GM23338 (cell line): ENCODE measurements at regions not wholly inside any gene's neighbourhood (a gene's known extent, or its start where the extent isn't known, plus 50 kb on each side); places are given as distances from the start of the nearest gene placed in this dataset.

Source experiments
- ATAC-seq: fragments of 200-7000 bp; cut with Tn5 transposase; 3 replicates; pipeline ENCODE4 v1.9.1; 2020
- DNase-seq: peaks from one replicate; pipeline ENCODE4 v3.0.0-alpha.2; 2015; ENCODE audit warnings: low spot score
- H2AFZ ChIP-seq: fragments of 200-600 bp; sonication (generic); 2 replicates; pipeline ENCODE4 v1.8.0; 2016; ENCODE audit warnings: antibody characterized with exemption, mild to moderate bottlenecking, moderate library complexity
- H3F3A ChIP-seq: fragments of 200-600 bp; sonication (generic); replicated peaks from 2 replicates; pipeline ENCODE4 v1.8.0; 2017; ENCODE audit warnings: antibody characterized with exemption, mixed run types, low read depth
- H3K27ac ChIP-seq: fragments of 200-600 bp; sonication (generic); 2 replicates; pipeline ENCODE4 v1.6.1; 2016; ENCODE audit warnings: low read depth
- H3K27me3 ChIP-seq: fragments of 200-600 bp; sonication (generic); 2 replicates; pipeline ENCODE4 v1.8.0; 2016; ENCODE audit warnings: mild to moderate bottlenecking, mixed run types, moderate library complexity; ENCODE audit not compliant: insufficient read depth
- H3K36me3 ChIP-seq: fragments of 200-600 bp; sonication (generic); 2 replicates; pipeline ENCODE4 v1.8.0; 2016; ENCODE audit warnings: mild to moderate bottlenecking; ENCODE audit not compliant: insufficient read depth
- H3K4me1 ChIP-seq: fragments of 200-600 bp; sonication (generic); 2 replicates; pipeline ENCODE4 v1.8.0; 2016; ENCODE audit warnings: mild to moderate bottlenecking, moderate library complexity; ENCODE audit not compliant: insufficient read depth
- H3K4me2 ChIP-seq: fragments of 200-600 bp; sonication (generic); 2 replicates; pipeline ENCODE4 v1.7.1; 2017; ENCODE audit warnings: mixed run types
- H3K4me3 ChIP-seq: fragments of 200-600 bp; sonication (generic); 2 replicates; pipeline ENCODE4 v1.6.1; 2016; ENCODE audit warnings: mixed run types
- H3K79me2 ChIP-seq: fragments of 200-600 bp; sonication (generic); replicated peaks from 2 replicates; pipeline ENCODE4 v1.8.0; 2017; ENCODE audit warnings: mild to moderate bottlenecking; ENCODE audit not compliant: insufficient read depth
- H3K9me2 ChIP-seq: fragments of 200-600 bp; sonication (generic); 2 replicates; pipeline ENCODE4 v1.8.0; 2017; ENCODE audit not compliant: insufficient read depth
- H4K20me1 ChIP-seq: fragments of 200-600 bp; sonication (generic); replicated peaks from 2 replicates; pipeline ENCODE4 v1.8.0; 2017; ENCODE audit warnings: mild to moderate bottlenecking; ENCODE audit not compliant: insufficient read depth
- H3K27ac Mint-ChIP-seq: 2 replicates; pipeline ENCODE4 v1.8.0; 2020; ENCODE audit warnings: inconsistent platforms, mild to moderate bottlenecking, moderate library complexity, mixed read lengths
- H3K27me3 Mint-ChIP-seq: 3 replicates; pipeline ENCODE4 v1.8.0; 2022; ENCODE audit warnings: low read depth, mild to moderate bottlenecking, moderate library complexity, mixed read lengths, inconsistent platforms; ENCODE audit not compliant: insufficient read depth, poor library complexity
- H3K36me3 Mint-ChIP-seq: 3 replicates; pipeline ENCODE4 v1.8.0; 2021; ENCODE audit warnings: low read depth, mild to moderate bottlenecking, inconsistent platforms, moderate library complexity, mixed read lengths
- H3K4me1 Mint-ChIP-seq: 3 replicates; pipeline ENCODE4 v1.8.0; 2020; ENCODE audit warnings: mild to moderate bottlenecking, inconsistent platforms, mixed read lengths
- H3K4me3 Mint-ChIP-seq: 3 replicates; pipeline ENCODE4 v1.8.0; 2021; ENCODE audit warnings: moderate library complexity, mild to moderate bottlenecking, inconsistent platforms, mixed read lengths
- H3K9me3 Mint-ChIP-seq: 3 replicates; pipeline ENCODE4 v1.8.0; 2020; ENCODE audit warnings: moderate library complexity, mild to moderate bottlenecking, inconsistent platforms, mixed read lengths
- CREB1 ChIP-seq: fragments of 250-450 bp; sonication (Bioruptor Pico); IDR thresholded peaks from 2 replicates; pipeline ENCODE4 v1.5.0; 2020; ENCODE audit warnings: low read depth, mild to moderate bottlenecking, moderate library complexity
- EZH2 ChIP-seq: fragments of 200-600 bp; sonication (generic); IDR thresholded peaks from one replicate; pipeline ENCODE4 v1.8.0; 2017; ENCODE audit warnings: antibody characterized with exemption, mild to moderate bottlenecking, low read depth; ENCODE audit not compliant: unreplicated experiment
- JUNB ChIP-seq: IDR thresholded peaks from one replicate; pipeline ENCODE4 v1.6.1; 2016; ENCODE audit warnings: antibody characterized with exemption; ENCODE audit not compliant: unreplicated experiment
- POLR2AphosphoS5 ChIP-seq: IDR thresholded peaks from 2 replicates; pipeline ENCODE4 v1.6.1; 2016; ENCODE audit warnings: antibody characterized with exemption, low read depth
- ZNF114 ChIP-seq: fragments of 250-450 bp; sonication (Bioruptor Pico); IDR thresholded peaks from 2 replicates; pipeline ENCODE4 v1.5.0; 2020; ENCODE audit warnings: mild to moderate bottlenecking, moderate library complexity
- TF ChIP-seq, protein P1 (sequence below): fragments of 250-450 bp; sonication (Bioruptor Pico); IDR thresholded peaks from 2 replicates; pipeline ENCODE4 v1.5.0; 2020; ENCODE audit warnings: mild to moderate bottlenecking, moderate library complexity
- TF ChIP-seq, protein P2 (sequence below): IDR thresholded peaks from 2 replicates; pipeline ENCODE4 v1.6.1; 2016; ENCODE audit warnings: antibody characterized with exemption

DNA sequence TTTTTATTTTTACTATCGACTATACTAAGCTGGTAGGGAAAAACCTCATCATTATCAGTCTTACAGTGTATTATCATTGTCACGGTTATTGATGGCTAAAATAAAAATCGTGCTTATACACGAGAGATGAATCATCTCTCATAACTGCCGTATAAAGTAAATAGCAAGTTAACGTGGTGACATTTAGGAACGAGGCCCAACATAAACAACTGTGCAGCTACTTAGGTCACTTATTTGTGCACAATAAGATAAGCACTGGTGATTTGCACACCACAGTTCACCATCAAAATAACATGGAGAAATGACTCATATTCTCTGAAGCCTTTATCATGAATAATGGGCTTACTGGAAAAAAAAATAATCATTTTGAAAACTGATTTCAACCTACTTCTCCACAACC is 482.0 kb upstream of the TENM3 start (continued):
- TF ChIP-seq, protein P1, sequence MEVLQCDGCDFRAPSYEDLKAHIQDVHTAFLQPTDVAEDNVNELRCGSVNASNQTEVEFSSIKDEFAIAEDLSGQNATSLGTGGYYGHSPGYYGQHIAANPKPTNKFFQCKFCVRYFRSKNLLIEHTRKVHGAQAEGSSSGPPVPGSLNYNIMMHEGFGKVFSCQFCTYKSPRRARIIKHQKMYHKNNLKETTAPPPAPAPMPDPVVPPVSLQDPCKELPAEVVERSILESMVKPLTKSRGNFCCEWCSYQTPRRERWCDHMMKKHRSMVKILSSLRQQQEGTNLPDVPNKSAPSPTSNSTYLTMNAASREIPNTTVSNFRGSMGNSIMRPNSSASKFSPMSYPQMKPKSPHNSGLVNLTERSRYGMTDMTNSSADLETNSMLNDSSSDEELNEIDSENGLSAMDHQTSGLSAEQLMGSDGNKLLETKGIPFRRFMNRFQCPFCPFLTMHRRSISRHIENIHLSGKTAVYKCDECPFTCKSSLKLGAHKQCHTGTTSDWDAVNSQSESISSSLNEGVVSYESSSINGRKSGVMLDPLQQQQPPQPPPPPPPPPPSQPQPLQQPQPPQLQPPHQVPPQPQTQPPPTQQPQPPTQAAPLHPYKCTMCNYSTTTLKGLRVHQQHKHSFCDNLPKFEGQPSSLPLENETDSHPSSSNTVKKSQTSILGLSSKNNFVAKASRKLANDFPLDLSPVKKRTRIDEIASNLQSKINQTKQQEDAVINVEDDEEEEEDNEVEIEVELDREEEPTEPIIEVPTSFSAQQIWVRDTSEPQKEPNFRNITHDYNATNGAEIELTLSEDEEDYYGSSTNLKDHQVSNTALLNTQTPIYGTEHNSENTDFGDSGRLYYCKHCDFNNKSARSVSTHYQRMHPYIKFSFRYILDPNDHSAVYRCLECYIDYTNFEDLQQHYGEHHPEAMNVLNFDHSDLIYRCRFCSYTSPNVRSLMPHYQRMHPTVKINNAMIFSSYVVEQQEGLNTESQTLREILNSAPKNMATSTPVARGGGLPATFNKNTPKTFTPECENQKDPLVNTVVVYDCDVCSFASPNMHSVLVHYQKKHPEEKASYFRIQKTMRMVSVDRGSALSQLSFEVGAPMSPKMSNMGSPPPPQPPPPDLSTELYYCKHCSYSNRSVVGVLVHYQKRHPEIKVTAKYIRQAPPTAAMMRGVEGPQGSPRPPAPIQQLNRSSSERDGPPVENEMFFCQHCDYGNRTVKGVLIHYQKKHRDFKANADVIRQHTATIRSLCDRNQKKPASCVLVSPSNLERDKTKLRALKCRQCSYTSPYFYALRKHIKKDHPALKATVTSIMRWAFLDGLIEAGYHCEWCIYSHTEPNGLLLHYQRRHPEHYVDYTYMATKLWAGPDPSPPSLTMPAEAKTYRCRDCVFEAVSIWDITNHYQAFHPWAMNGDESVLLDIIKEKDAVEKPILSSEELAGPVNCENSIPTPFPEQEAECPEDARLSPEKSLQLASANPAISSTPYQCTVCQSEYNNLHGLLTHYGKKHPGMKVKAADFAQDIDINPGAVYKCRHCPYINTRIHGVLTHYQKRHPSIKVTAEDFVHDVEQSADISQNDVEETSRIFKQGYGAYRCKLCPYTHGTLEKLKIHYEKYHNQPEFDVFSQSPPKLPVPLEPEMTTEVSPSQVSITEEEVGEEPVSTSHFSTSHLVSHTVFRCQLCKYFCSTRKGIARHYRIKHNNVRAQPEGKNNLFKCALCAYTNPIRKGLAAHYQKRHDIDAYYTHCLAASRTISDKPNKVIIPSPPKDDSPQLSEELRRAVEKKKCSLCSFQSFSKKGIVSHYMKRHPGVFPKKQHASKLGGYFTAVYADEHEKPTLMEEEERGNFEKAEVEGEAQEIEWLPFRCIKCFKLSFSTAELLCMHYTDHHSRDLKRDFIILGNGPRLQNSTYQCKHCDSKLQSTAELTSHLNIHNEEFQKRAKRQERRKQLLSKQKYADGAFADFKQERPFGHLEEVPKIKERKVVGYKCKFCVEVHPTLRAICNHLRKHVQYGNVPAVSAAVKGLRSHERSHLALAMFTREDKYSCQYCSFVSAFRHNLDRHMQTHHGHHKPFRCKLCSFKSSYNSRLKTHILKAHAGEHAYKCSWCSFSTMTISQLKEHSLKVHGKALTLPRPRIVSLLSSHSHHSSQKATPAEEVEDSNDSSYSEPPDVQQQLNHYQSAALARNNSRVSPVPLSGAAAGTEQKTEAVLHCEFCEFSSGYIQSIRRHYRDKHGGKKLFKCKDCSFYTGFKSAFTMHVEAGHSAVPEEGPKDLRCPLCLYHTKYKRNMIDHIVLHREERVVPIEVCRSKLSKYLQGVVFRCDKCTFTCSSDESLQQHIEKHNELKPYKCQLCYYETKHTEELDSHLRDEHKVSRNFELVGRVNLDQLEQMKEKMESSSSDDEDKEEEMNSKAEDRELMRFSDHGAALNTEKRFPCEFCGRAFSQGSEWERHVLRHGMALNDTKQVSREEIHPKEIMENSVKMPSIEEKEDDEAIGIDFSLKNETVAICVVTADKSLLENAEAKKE (CRISPR knock-in tag): no peak
- TF ChIP-seq, protein P2, sequence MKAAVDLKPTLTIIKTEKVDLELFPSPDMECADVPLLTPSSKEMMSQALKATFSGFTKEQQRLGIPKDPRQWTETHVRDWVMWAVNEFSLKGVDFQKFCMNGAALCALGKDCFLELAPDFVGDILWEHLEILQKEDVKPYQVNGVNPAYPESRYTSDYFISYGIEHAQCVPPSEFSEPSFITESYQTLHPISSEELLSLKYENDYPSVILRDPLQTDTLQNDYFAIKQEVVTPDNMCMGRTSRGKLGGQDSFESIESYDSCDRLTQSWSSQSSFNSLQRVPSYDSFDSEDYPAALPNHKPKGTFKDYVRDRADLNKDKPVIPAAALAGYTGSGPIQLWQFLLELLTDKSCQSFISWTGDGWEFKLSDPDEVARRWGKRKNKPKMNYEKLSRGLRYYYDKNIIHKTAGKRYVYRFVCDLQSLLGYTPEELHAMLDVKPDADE: no peak
- TF ChIP-seq JUNB (no peak), POLR2AphosphoS5 (no peak), CREB1 (CRISPR knock-in tag) (no peak)

DNA sequence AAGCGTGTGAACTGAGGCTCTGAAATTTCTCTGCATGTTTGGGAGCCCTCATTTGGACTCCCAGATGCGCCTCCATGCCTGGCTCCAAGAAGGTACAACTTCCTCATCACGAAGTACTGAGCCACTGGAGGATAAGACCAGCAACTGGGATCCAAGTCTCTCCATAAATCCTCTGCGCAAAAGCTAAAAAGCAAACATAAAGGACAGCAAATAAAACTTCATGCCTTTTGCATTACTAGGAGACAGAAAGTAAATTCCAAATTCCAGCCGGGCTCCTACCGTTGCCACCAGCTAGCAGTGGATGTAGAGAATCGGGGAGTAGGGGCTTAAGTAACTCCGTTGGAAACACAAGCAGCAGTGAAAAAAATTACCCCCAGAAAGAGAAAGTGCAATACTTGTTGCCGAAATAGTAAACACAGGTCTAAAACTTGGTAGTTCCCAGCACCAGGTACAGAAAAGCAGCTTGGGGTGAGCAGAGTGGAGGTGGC is 477.1 kb upstream of the TENM3 start:
- H3K27ac ChIP-seq: no peak overlapping the region
- no peaks in the 10 kb centered on the region for H3F3A ChIP-seq
- no peaks in the 10 kb centered on the region for H3K79me2 ChIP-seq
- Mint-ChIP-seq H3K4me3 (no peak overlapping the region), H3K36me3 (no peaks in the 10 kb centered on the region; the same call in 2 of the 3 replicates), H3K9me3 (no peaks in the 10 kb centered on the region), H3K27ac (0 out of 2 replicates have a peak overlapping the region, but pooled peaks have one; percentile 52), H3K27me3 (peaks cover 2% of the 10 kb centered on the region), H3K4me1 (no peaks in the 10 kb centered on the region; the same call in 2 of the 3 replicates)
- H2AFZ ChIP-seq: peak overlapping the region; percentile 87
- ATAC-seq (no peak), DNase-seq (no peak)
- no peaks in the 10 kb centered on the region for H4K20me1 ChIP-seq
- no peaks in the 10 kb centered on the region for H3K27me3 ChIP-seq
- no peaks in the 10 kb centered on the region for H3K9me2 ChIP-seq
- no peak overlapping the region for H3K4me2 ChIP-seq
- H3K4me3 ChIP-seq: no peak overlapping the region
- H3K36me3 ChIP-seq: no peaks in the 10 kb centered on the region
- no peaks in the 10 kb centered on the region for H3K4me1 ChIP-seq
- TF ChIP-seq EZH2: no peak
- no peak for TF ChIP-seq JUNB
- TF ChIP-seq, protein P1 (CRISPR knock-in tag): no peak
- no peak for TF ChIP-seq ZNF114 (CRISPR knock-in tag)
